Esophagus muscularis mucosa (tissue), 4 donors: ENCODE measurements at regions not wholly inside any gene's neighbourhood (a gene's known extent, or its start where the extent isn't known, plus 50 kb on each side); places are given as distances from the start of the nearest gene placed in this dataset.

Experiments
- DNase-seq: peaks from one replicate; pipeline ENCODE4 v3.0.0-alpha.2; 2017; ENCODE audit errors: extremely low spot score
- H3K27ac ChIP-seq, 4 donors: fragments of 200-600 bp; sonication (generic); replicated peaks in 1 of 4; 1 replicate in 3 of 4; 2 replicates in 1 of 4; pipeline ENCODE4 v1.5.1; 2016 to 2019; ENCODE audit warnings: mild to moderate bottlenecking in 1 of 4
- H3K27me3 ChIP-seq, 4 donors: fragments of 200-600 bp; sonication (generic); one replicate each; pipeline versions ENCODE4 v1.5.1 to v1.6.0; 2016 to 2019
- H3K36me3 ChIP-seq, 4 donors: fragments of 200-600 bp; sonication (generic); one replicate each; pipeline ENCODE4 v1.5.1; 2016 to 2019
- H3K4me1 ChIP-seq, 4 donors: fragments of 200-600 bp; sonication (generic); one replicate each; pipeline ENCODE4 v1.5.1; 2016 to 2019
- H3K4me3 ChIP-seq, 4 donors: fragments of 200-600 bp; sonication (generic); 1 replicate in 2 of 4; 2 replicates in 2 of 4; pipeline ENCODE4 v1.5.1; 2016 to 2019; ENCODE audit warnings: mild to moderate bottlenecking in 4 of 4, moderate library complexity in 1 of 4
- H3K9me3 ChIP-seq, 4 donors: fragments of 200-600 bp; sonication (generic); 1 replicate in 3 of 4; 2 replicates in 1 of 4; pipeline ENCODE4 v1.5.1; 2016 to 2019
- CTCF ChIP-seq, 3 experiments: fragments of 200-600 bp in 2 of 3; fragments of 450-650 bp in 1 of 3; sonication (generic) in 2 of 3; IDR thresholded peaks; one replicate each; pipeline ENCODE4 v1.5.1; 2017 to 2019; ENCODE audit warnings: antibody characterized with exemption in 3 of 3, mild to moderate bottlenecking in 2 of 3, moderate library complexity in 1 of 3
- EP300 ChIP-seq: sonication (generic); formaldehyde crosslinking; IDR thresholded peaks from one replicate; pipeline ENCODE4 v1.6.1; 2017; ENCODE audit warnings: antibody characterized with exemption
- POLR2A ChIP-seq: fragments of 450-650 bp; IDR thresholded peaks from one replicate; pipeline ENCODE4 v1.6.1; 2017; ENCODE audit warnings: antibody characterized with exemption, moderate library complexity, mild to moderate bottlenecking, low read depth
- POLR2AphosphoS5 ChIP-seq, 2 donors: sonication (generic); formaldehyde crosslinking; IDR thresholded peaks; one replicate each; pipeline ENCODE4 v1.6.1; 2017; ENCODE audit warnings: antibody characterized with exemption in 2 of 2
- WGBS: methylation state at CpG from one replicate; pipeline ENCODE4 v1.1.5; 2018; 5-methylcytosine and 5-hydroxymethylcytosine counted together
- intact Hi-C: fragments of 100-400 bp; cut with DNase I; formaldehyde crosslinking; loops from one replicate; pipeline ENCODE4 v1.15.1; 2023

- 83% methylated on average over 2 of the region's 2 CpGs for WGBS
- H3K27me3 ChIP-seq, result no peaks in the 10 kb centered on the region
- no peak for DNase-seq
Measured at GRCh38 chr1:173118404-173118803, 67.7 kb upstream of the TNFSF18 start.

GRCh38 chr1:173117761-173118160, 67.0 kb upstream of the TNFSF18 start:
- H3K27me3 ChIP-seq, result no peaks in the 10 kb centered on the region
- no peak overlapping the region for H3K27ac ChIP-seq
- no peak overlapping the region for H3K4me3 ChIP-seq
- no peak for TF ChIP-seq EP300
- TF ChIP-seq POLR2AphosphoS5 (IDR thresholded peaks at IDR 0.05), result no peak
- no peak for TF ChIP-seq POLR2A
- no peak for TF ChIP-seq CTCF (IDR thresholded peaks at IDR 0.05)
- intact Hi-C loops, result no loop called here
- DNase-seq, result no peak
- H3K4me1 ChIP-seq, result peaks cover 0 to 12% (median 10%) of the 10 kb centered on the region in 4 donors
- no peaks in the 10 kb centered on the region for H3K9me3 ChIP-seq
- WGBS, result 100% methylated on average over 2 of the region's 2 CpGs
- no peaks in the 10 kb centered on the region for H3K36me3 ChIP-seq

More at GRCh38 chr1:173118404-173118803, 67.7 kb upstream of the TNFSF18 start:
- no peak overlapping the region for H3K4me3 ChIP-seq
- TF ChIP-seq POLR2A (no peak), EP300 (no peak), CTCF (IDR thresholded peaks at IDR 0.05) (no peak), POLR2AphosphoS5 (IDR thresholded peaks at IDR 0.05) (no peak)
- no peaks in the 10 kb centered on the region for H3K9me3 ChIP-seq
- intact Hi-C loops, result no loop called here
- no peak overlapping the region for H3K27ac ChIP-seq
- peaks cover 2 to 18% (median 17%) of the 10 kb centered on the region in 4 donors for H3K4me1 ChIP-seq
- H3K36me3 ChIP-seq, result no peaks in the 10 kb centered on the region

GRCh38 chr1:173117108-173117633, 66.4 kb upstream of the TNFSF18 start:
- H3K4me1 ChIP-seq, result peaks cover 0 to 6% (median 4%) of the 10 kb centered on the region in 4 donors
- 21% methylated on average over 1 of the region's 1 CpG for WGBS
- no peaks in the 10 kb centered on the region for H3K36me3 ChIP-seq
- H3K9me3 ChIP-seq, result no peaks in the 10 kb centered on the region
- no peak overlapping the region for H3K27ac ChIP-seq
- H3K4me3 ChIP-seq, result no peak overlapping the region
- no peak for TF ChIP-seq POLR2AphosphoS5 (IDR thresholded peaks at IDR 0.05)
- TF ChIP-seq CTCF (IDR thresholded peaks at IDR 0.05), result no peak
- no peak for TF ChIP-seq POLR2A
- TF ChIP-seq EP300, result no peak
- no peaks in the 10 kb centered on the region for H3K27me3 ChIP-seq
- intact Hi-C loops, result no loop called here
- no peak for DNase-seq

GRCh38 chr1:173114346-173114745, 63.6 kb upstream of the TNFSF18 start:
- Histone ChIP-seq H3K4me3 (no peak overlapping the region), H3K9me3 (no peaks in the 10 kb centered on the region), H3K27ac (no peak overlapping the region), H3K27me3 (no peaks in the 10 kb centered on the region), H3K36me3 (no peaks in the 10 kb centered on the region), H3K4me1 (no peaks in the 10 kb centered on the region)
- no peak for DNase-seq
- intact Hi-C loops, result no loop called here
- TF ChIP-seq EP300, result no peak
- TF ChIP-seq POLR2AphosphoS5 (IDR thresholded peaks at IDR 0.05), result no peak
- WGBS, result 63% methylated on average over 2 of the region's 2 CpGs

GRCh38 chr1:173113015-173113741, 62.4 kb upstream of the TNFSF18 start:
- Histone ChIP-seq H3K4me1 (no peaks in the 10 kb centered on the region), H3K9me3 (no peaks in the 10 kb centered on the region), H3K36me3 (no peaks in the 10 kb centered on the region), H3K27me3 (no peaks in the 10 kb centered on the region), H3K27ac (no peak overlapping the region), H3K4me3 (no peak overlapping the region)
- intact Hi-C loops, result no loop called here
- no peak for DNase-seq
- 81% methylated on average over 3 of the region's 3 CpGs for WGBS
- no peak for TF ChIP-seq CTCF (IDR thresholded peaks at IDR 0.05)
- TF ChIP-seq POLR2AphosphoS5 (IDR thresholded peaks at IDR 0.05), result no peak
